ENCODE measurements at regions not wholly inside any gene's neighbourhood (a gene's known extent, or its start where the extent isn't known, plus 50 kb on each side); places are given as distances from the start of the nearest gene placed in this dataset.

- no peak for TF ChIP-seq EZH2 (IDR thresholded peaks at IDR 0.05)
- no peak for TF ChIP-seq POLR2AphosphoS5 (IDR thresholded peaks at IDR 0.05; ENCODE audit: borderline replicate concordance, low read depth, low read length)
- no peak for TF ChIP-seq FOXP2 (optimal IDR thresholded peaks at IDR 0.05; ENCODE audit: control extremely low read depth, extremely low read length, insufficient read depth)
Measured at GRCh38 chr13:73820285-73820684, 313.9 kb downstream of the KLF12 start.

All from SK-N-MC (cell line).